MCF 10A (cell line): ENCODE measurements at regions not wholly inside any gene's neighbourhood (a gene's known extent, or its start where the extent isn't known, plus 50 kb on each side); places are given as distances from the start of the nearest gene placed in this dataset.
"Not testable (repeated sequence)": the region's sequence is repeated elsewhere in the genome, so short reads cannot be mapped to it uniquely, and the experiment has no call there.

ENCODE experiments used
- BruUV-seq: library from RNA; stranded (reverse); fragments of 400-500 nt; replicated peaks from 2 replicates; lab custom pipeline; 2021; lab: Mats Ljungman, UMichigan
- CTCF ChIA-PET: fragments of 300-600 bp; sonication (Branson Sonifier 250); formaldehyde crosslinking; extraction: SDS; loops from one replicate; lab custom pipeline; 2021; ENCODE audit warnings: antibody characterized with exemption, inconsistent platforms; lab: Yijun Ruan, JAX
- POLR2A ChIA-PET: fragments of 300-600, 350-650 bp; sonication (Branson Sonifier 250); formaldehyde crosslinking; extraction: SDS; loops from one replicate; lab custom pipeline; 2020; ENCODE audit warnings: antibody characterized with exemption, inconsistent platforms; lab: Yijun Ruan, JAX
- DNase-seq: peaks from one replicate; pipeline ENCODE4 v3.0.0-alpha.2; 2018; ENCODE audit not compliant: unreplicated experiment
- H3K27ac Mint-ChIP-seq: one replicate; pipeline ENCODE4 v1.8.0; 2022; ENCODE audit warnings: mild to moderate bottlenecking, low read depth, mixed read lengths; ENCODE audit not compliant: unreplicated experiment
- H3K27me3 Mint-ChIP-seq: one replicate; pipeline ENCODE4 v1.8.0; 2022; ENCODE audit warnings: mixed read lengths; ENCODE audit not compliant: insufficient read depth, unreplicated experiment
- H3K36me3 Mint-ChIP-seq: one replicate; pipeline ENCODE4 v1.8.0; 2022; ENCODE audit warnings: mild to moderate bottlenecking, moderate library complexity, mixed read lengths; ENCODE audit not compliant: insufficient read depth, unreplicated experiment
- H3K4me1 Mint-ChIP-seq: one replicate; pipeline ENCODE4 v1.8.0; 2022; ENCODE audit warnings: mixed read lengths; ENCODE audit not compliant: insufficient read depth, unreplicated experiment
- H3K4me3 Mint-ChIP-seq: one replicate; pipeline ENCODE4 v1.8.0; 2022; ENCODE audit warnings: mild to moderate bottlenecking, moderate library complexity, mixed read lengths; ENCODE audit not compliant: unreplicated experiment
- H3K9me3 Mint-ChIP-seq: one replicate; pipeline ENCODE4 v1.8.0; 2022; ENCODE audit warnings: mixed read lengths; ENCODE audit not compliant: unreplicated experiment
- intact Hi-C: fragments of 100-400 bp; cut with micrococcal nuclease; formaldehyde crosslinking; loops from 2 replicates; pipeline ENCODE4 v1.14.1; 2022
- TF ChIP-seq, protein P1 (sequence below): fragments of 200-600 bp; IDR thresholded peaks from one replicate; pipeline ENCODE4 v1.8.0; 2022; ENCODE audit warnings: antibody characterized with exemption, mild to moderate bottlenecking; ENCODE audit not compliant: unreplicated experiment

DNA sequence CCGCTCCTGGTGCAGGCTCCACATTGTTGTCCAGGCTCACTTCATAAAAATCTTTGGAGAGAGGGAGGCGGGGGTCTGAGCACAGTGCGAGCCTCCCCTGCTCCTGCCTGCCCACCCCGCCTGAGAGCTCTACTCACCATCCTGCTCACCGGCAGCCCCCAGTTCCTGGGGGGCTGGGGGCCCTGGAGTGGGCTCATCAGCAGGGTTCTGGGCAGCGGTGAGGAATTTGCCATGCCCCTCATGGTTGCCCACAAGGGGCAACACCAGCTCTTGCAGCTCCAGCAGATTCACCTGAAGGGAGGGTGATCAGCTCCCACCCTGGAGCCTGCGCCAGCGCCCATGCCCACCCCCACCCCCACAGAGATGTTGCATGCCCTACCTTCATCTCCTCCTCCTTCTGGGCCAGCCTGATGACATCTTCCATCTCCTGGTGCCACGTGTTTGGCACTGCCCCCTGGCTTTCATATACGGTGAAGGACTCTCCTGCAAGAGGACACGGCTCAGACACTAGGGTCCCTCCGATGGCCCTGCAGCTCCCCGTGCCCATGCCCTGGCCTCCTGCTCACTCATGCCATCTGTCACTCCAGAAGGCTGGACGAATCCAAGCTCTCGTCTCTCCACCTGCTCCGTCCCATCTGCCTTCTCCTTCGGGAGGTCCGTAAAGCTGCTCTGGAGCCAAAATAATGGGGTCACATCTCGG lies 162.1 kb downstream of the TBC1D2B start:
- H3K27ac Mint-ChIP-seq: no peak overlapping the region
- peaks cover 72% of the 10 kb centered on the region for H3K27me3 Mint-ChIP-seq
- CTCF ChIA-PET: interaction anchor here (0.5 to 0.6 kb wide), 2 partner anchors 27 to 263 kb away, joined by 3 read pairs; no protein-coding TSS in a partner anchor
- no peaks in the 10 kb centered on the region for H3K9me3 Mint-ChIP-seq
- no TSS peak for BruUV-seq
- POLR2A ChIA-PET: no interaction called here
- intact Hi-C loops: no loop called here
- DNase-seq: no peak
- TF ChIP-seq, protein P1, sequence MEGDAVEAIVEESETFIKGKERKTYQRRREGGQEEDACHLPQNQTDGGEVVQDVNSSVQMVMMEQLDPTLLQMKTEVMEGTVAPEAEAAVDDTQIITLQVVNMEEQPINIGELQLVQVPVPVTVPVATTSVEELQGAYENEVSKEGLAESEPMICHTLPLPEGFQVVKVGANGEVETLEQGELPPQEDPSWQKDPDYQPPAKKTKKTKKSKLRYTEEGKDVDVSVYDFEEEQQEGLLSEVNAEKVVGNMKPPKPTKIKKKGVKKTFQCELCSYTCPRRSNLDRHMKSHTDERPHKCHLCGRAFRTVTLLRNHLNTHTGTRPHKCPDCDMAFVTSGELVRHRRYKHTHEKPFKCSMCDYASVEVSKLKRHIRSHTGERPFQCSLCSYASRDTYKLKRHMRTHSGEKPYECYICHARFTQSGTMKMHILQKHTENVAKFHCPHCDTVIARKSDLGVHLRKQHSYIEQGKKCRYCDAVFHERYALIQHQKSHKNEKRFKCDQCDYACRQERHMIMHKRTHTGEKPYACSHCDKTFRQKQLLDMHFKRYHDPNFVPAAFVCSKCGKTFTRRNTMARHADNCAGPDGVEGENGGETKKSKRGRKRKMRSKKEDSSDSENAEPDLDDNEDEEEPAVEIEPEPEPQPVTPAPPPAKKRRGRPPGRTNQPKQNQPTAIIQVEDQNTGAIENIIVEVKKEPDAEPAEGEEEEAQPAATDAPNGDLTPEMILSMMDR: no peak
- peaks cover 6% of the 10 kb centered on the region for H3K36me3 Mint-ChIP-seq
- no peak overlapping the region for H3K4me3 Mint-ChIP-seq
- H3K4me1 Mint-ChIP-seq: no peaks in the 10 kb centered on the region

DNA sequence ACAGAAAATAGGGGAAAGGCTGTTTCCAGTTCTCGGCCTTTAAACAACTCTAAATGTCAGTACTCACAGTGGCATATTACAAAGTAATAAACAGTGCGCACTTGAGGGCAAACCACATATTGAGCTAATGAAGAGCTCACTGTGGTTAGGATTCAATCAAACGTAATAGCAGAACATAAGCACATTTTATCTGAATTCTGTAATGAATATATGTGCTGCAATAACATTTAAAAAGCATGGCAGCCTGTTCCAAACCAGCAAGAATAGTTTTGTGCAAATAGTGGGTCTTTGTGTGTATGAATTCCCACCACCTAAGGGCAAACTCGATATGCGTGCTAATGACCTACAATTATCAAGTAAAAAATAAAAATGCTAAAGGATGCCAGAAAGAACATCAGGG lies 163.0 kb downstream of the TBC1D2B start:
- POLR2A ChIA-PET: interaction anchor here (0.6 kb wide), 1 partner anchor 15 kb away, joined by 3 read pairs; no protein-coding TSS in a partner anchor
- intact Hi-C loops, BruUV-seq, H3K27ac Mint-ChIP-seq, DNase-seq, H3K4me3 Mint-ChIP-seq, H3K9me3 Mint-ChIP-seq, H3K36me3 Mint-ChIP-seq, H3K4me1 Mint-ChIP-seq, CTCF ChIA-PET: not testable (repeated sequence)
- H3K27me3 Mint-ChIP-seq: peaks cover 63% of the 10 kb centered on the region

DNA sequence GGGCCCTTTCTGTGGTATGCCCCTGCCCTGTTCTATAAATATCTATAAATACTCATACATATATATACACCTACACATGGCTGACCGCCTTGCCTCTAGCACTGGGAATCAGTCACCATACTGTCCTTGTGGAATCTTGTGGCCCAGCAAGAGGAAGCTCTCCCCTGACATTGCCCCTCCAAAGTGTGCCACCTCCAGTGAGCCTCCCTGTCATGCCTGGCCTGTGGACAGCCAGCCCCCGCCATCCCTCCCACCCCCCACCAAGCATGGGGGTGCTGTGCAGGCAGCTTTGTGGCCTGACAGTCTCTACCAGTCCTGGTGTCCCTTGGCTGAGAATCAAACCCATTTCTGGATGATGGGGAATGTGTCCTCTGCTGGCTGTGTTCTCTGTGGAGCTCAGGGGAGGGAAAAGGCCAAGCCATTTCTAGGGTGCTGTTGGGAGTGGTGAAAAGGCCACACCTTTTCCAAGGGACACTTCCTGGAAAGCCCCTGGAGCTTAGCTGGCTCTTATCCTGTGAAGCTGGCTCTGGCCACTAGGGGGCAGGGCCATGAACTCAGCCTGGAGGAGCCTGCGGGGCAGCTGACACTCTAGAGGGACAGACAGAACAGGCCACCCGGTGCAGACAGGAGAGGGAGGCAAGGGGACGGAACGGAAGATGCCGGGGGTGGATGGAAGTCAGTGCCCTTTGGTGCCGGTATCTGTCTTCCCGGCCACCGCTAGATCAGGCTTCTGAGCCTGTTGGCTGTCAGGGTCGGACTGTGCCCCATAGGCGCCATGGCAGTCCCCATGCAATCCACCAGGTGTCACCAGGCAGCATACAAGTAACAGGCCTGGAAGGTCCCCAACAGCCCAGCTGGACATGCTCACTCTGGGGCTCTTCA lies 167.2 kb downstream of the TBC1D2B start:
- BruUV-seq, H3K4me3 Mint-ChIP-seq, H3K27ac Mint-ChIP-seq, H3K9me3 Mint-ChIP-seq, intact Hi-C loops, H3K36me3 Mint-ChIP-seq, H3K4me1 Mint-ChIP-seq: not testable (repeated sequence)
- ChIA-PET POLR2A (interaction anchor here (0.7 kb wide), 1 partner anchor 626 kb away, joined by 3 read pairs; no protein-coding TSS in a partner anchor), CTCF (interaction anchor here (1.0 to 1.1 kb wide), 2 partner anchors 40 to 50 kb away, joined by 3 to 4 read pairs; no protein-coding TSS in a partner anchor)
- DNase-seq: peak; percentile 25
- TF ChIP-seq, protein P1: peak; percentile 31
- H3K27me3 Mint-ChIP-seq: peaks cover 64% of the 10 kb centered on the region

DNA sequence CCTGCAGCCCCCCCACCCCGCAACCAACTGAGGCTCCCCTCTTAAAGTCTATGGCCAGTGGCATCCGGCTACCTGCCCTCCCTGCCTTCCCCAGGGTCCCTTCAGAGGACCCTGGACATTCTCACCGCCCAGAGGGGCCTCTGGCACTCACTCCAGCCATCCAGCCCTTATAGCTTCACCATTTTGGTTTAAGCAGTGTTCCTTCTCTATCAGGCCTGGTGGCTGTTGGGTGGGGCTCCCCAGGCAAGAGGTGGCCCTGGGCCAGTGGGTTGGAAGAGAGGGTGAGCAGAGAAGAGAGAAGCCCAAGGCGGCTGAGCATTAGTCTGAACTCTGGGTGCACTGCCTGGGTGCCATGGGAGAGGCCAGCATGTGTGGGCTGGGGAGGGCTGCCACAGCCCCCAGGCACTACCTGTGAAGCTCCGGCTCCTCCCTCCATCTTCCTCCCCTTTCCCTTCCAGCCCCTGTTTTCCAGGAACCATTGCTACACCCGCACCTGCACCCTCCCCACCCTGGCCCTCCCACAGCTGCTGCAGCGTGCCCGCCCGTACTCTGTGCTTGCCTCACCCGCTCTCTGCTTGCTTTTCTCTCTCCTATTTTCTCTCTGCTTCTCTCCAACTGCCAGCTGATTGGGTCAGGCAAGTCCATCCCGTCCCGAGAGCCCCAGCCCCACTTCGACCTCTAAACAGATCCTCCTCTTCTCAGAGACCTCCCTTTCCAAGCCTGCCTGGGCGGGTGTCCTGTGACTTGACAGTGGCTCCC lies 168.2 kb downstream of the TBC1D2B start:
- H3K27me3 Mint-ChIP-seq: peaks cover 59% of the 10 kb centered on the region
- POLR2A ChIA-PET: interaction anchor here (0.6 kb wide), 1 partner anchor 322 kb away, joined by 3 read pairs; no protein-coding TSS in a partner anchor
- no peaks in the 10 kb centered on the region for H3K36me3 Mint-ChIP-seq

DNA sequence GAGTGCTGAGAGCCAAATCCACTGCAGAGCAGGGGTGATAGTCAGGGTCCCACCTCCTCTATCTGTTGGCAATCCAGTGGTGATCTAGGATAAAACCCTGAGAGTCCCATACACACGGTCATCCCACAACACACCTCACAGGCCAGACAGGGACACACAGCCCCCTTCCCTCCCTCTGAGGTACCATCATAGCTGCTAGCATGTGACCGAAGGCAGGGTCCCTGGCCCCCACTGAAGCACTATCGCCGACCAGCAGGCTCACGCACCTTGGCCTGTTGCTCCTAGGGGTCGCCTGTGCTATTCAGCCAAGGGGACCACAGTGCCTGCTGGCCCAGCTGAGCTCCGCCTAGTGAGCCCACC lies 168.8 kb downstream of the TBC1D2B start:
- ChIA-PET POLR2A (interaction anchor here (0.5 kb wide), 1 partner anchor 1784 kb away, joined by 3 read pairs; no protein-coding TSS in a partner anchor), CTCF (interaction anchor here (0.7 to 1.2 kb wide), 4 partner anchors 22 to 200 kb away, joined by 3 read pairs; no protein-coding TSS in a partner anchor)
- H3K9me3 Mint-ChIP-seq, H3K4me1 Mint-ChIP-seq, BruUV-seq, H3K27ac Mint-ChIP-seq, H3K36me3 Mint-ChIP-seq, DNase-seq, intact Hi-C loops, H3K4me3 Mint-ChIP-seq: not testable (repeated sequence)
- H3K27me3 Mint-ChIP-seq: peaks cover 52% of the 10 kb centered on the region

More for the DNA sequence above, 168.2 kb downstream of the TBC1D2B start:
- intact Hi-C loops: no loop called here
- BruUV-seq: no TSS peak
- Mint-ChIP-seq H3K9me3 (no peaks in the 10 kb centered on the region), H3K27ac (no peak overlapping the region), H3K4me1 (no peaks in the 10 kb centered on the region), H3K4me3 (no peak overlapping the region)
- TF ChIP-seq, protein P1: no peak
- CTCF ChIA-PET: interaction anchor here (0.6 to 1.2 kb wide), 5 partner anchors 23 to 200 kb away, joined by 3 read pairs; no protein-coding TSS in a partner anchor
- DNase-seq: no peak
